ENCODE measurements at regions not wholly inside any gene's neighbourhood (a gene's known extent, or its start where the extent isn't known, plus 50 kb on each side); places are given as distances from the start of the nearest gene placed in this dataset.

- no peak for TF ChIP-seq POLR2A (IDR thresholded peaks at IDR 0.05; ENCODE audit: low read length)
- no peak for TF ChIP-seq GATA1 (IDR thresholded peaks at IDR 0.05; ENCODE audit: low read depth, low read length)
Measured at GRCh38 chr9:31519424-31519823, 865.0 kb upstream of the ACO1 start.

Data from erythroblast (primary cell).